GM12878 (cell line): ENCODE measurements at regions not wholly inside any gene's neighbourhood (a gene's known extent, or its start where the extent isn't known, plus 50 kb on each side); places are given as distances from the start of the nearest gene placed in this dataset.

ENCODE experiments used
- ATF3 ChIP-seq: IDR thresholded peaks from 2 replicates; pipeline ENCODE4 v1.6.1; 2011; ENCODE audit warnings: low read depth, mild to moderate bottlenecking, low read length, moderate library complexity, borderline replicate concordance; ENCODE audit errors: extremely low read depth
- BCLAF1 ChIP-seq: fragments of 450-650 bp; IDR thresholded peaks from 2 replicates; pipeline ENCODE4 v1.6.1; 2017; ENCODE audit warnings: antibody characterized with exemption, mild to moderate bottlenecking, moderate library complexity
- CBX3 ChIP-seq: fragments of 200-600 bp; sonication (generic); IDR thresholded peaks from 2 replicates; pipeline ENCODE4 v1.6.1; 2016; ENCODE audit warnings: low read depth, borderline replicate concordance
- CHD2 ChIP-seq: IDR thresholded peaks from 2 replicates; pipeline ENCODE4 v1.6.1; 2011; ENCODE audit warnings: low read depth, low read length, improper control_type of control experiment, borderline replicate concordance
- CUX1 ChIP-seq: IDR thresholded peaks from 2 replicates; pipeline ENCODE4 v1.6.1; 2012; ENCODE audit warnings: improper control_type of control experiment, low read depth, low read length; ENCODE audit not compliant: insufficient replicate concordance
- MLLT1 ChIP-seq: fragments of 450-650 bp; IDR thresholded peaks from 2 replicates; pipeline ENCODE4 v1.6.1; 2016; ENCODE audit warnings: mild to moderate bottlenecking
- MTA2 ChIP-seq: fragments of 450-650 bp; IDR thresholded peaks from 2 replicates; pipeline ENCODE4 v1.6.1; 2016; ENCODE audit warnings: low read depth, mild to moderate bottlenecking, moderate library complexity
- MXI1 ChIP-seq: fragments of 150-350 bp; IDR thresholded peaks from 2 replicates; pipeline ENCODE4 v1.6.1; 2011; ENCODE audit warnings: low read depth, mild to moderate bottlenecking, inconsistent platforms, low read length, improper control_type of control experiment
- POLR2A ChIP-seq: IDR thresholded peaks from 2 replicates; pipeline ENCODE4 v1.6.1; 2011; ENCODE audit warnings: low read depth, mild to moderate bottlenecking, low read length
- WRNIP1 ChIP-seq: IDR thresholded peaks from 2 replicates; pipeline ENCODE4 v1.6.1; 2011; ENCODE audit warnings: low read depth, low read length, improper control_type of control experiment, borderline replicate concordance
- ZNF687 ChIP-seq: fragments of 450-650 bp; IDR thresholded peaks from 2 replicates; pipeline ENCODE4 v1.6.1; 2017; ENCODE audit warnings: mild to moderate bottlenecking, moderate library complexity

GRCh38 chr12:11568762-11569478 is 80.6 kb upstream of the ETV6 start (continued):
- peak; percentile 91 for TF ChIP-seq CUX1
- TF ChIP-seq CHD2: peak; percentile 82; the same call in 1 of the 2 replicates
- TF ChIP-seq BCLAF1: no peak
- TF ChIP-seq WRNIP1: peak; percentile 50; the same call in 1 of the 2 replicates
- TF ChIP-seq MLLT1: peak; percentile 89
- TF ChIP-seq MTA2: peak; percentile 98
- TF ChIP-seq CBX3: no peak
- peak; percentile 56 for TF ChIP-seq ZNF687
- no peak for TF ChIP-seq POLR2A
- TF ChIP-seq ATF3: no peak
- peak; percentile 70 for TF ChIP-seq MXI1
